ENCODE measurements at regions not wholly inside any gene's neighbourhood (a gene's known extent, or its start where the extent isn't known, plus 50 kb on each side); places are given as distances from the start of the nearest gene placed in this dataset.

DNA sequence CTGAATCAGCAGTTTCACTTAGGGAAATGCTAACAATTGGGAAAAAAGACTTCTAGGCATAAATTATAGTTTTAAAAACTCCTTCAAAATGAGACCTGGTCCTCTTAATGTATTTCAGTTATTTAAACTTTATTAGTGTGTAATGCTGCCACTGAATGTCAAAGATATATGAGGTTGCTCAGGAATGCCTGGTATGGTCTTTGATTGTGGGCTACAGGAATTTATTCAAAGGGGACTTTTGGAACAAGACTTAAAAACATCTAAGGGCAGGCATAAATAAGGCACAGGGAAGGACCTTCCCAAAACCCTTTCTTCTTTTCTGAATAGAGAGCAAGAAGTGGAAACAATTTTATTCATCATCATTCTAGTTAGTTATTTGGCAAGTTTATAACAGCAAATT lies 439.1 kb downstream of the TLL1 start:
- no peak for ATAC-seq
- DNase-seq (ENCODE audit: low read depth, low spot score) = no peak
- Histone ChIP-seq H3K4me3 (replicated peaks in 1 of 2; ENCODE audit: low read depth in 1 of 2, low read length in 2 of 2) (no peak overlapping the region), H3K36me3 (ENCODE audit: control insufficient read depth in 1 of 2, insufficient read depth in 2 of 2, low read length in 2 of 2) (no peaks in the 10 kb centered on the region), H2AFZ (ENCODE audit: low read depth, low read length, poor library complexity, severe bottlenecking) (no peak overlapping the region), H3K9ac (ENCODE audit: low read length) (no peak overlapping the region), H3K4me2 (ENCODE audit: low read length) (no peak overlapping the region), H3K79me2 (ENCODE audit: insufficient read depth, low read length) (no peaks in the 10 kb centered on the region), H3K9me2 (ENCODE audit: insufficient read depth) (no peaks in the 10 kb centered on the region), H3K27me3 (ENCODE audit: insufficient read depth, low read length) (no peaks in the 10 kb centered on the region), H3K27ac (ENCODE audit: low read depth, low read length) (no peak overlapping the region), H3K4me1 (ENCODE audit: control insufficient read depth in 1 of 2, insufficient read depth in 2 of 2, low read length in 2 of 2) (no peaks in the 10 kb centered on the region), H4K20me1 (ENCODE audit: insufficient read depth) (no peaks in the 10 kb centered on the region), H3K9me3 (ENCODE audit: control insufficient read depth in 1 of 2, insufficient read depth in 1 of 2, low read depth in 1 of 2, low read length in 2 of 2) (no peaks in the 10 kb centered on the region)
- intact Hi-C loops (cut with micrococcal nuclease) = no loop called here
- TF ChIP-seq, protein P1, sequence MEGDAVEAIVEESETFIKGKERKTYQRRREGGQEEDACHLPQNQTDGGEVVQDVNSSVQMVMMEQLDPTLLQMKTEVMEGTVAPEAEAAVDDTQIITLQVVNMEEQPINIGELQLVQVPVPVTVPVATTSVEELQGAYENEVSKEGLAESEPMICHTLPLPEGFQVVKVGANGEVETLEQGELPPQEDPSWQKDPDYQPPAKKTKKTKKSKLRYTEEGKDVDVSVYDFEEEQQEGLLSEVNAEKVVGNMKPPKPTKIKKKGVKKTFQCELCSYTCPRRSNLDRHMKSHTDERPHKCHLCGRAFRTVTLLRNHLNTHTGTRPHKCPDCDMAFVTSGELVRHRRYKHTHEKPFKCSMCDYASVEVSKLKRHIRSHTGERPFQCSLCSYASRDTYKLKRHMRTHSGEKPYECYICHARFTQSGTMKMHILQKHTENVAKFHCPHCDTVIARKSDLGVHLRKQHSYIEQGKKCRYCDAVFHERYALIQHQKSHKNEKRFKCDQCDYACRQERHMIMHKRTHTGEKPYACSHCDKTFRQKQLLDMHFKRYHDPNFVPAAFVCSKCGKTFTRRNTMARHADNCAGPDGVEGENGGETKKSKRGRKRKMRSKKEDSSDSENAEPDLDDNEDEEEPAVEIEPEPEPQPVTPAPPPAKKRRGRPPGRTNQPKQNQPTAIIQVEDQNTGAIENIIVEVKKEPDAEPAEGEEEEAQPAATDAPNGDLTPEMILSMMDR (IDR thresholded peaks at IDR 0.05 in 2 of 3, conservative IDR thresholded peaks at IDR 0.05 in 1 of 3; ENCODE audit: borderline replicate concordance in 1 of 3, insufficient read depth in 1 of 3, low read depth in 2 of 3, low read length in 2 of 3) = no peak
- TF ChIP-seq, protein P2, sequence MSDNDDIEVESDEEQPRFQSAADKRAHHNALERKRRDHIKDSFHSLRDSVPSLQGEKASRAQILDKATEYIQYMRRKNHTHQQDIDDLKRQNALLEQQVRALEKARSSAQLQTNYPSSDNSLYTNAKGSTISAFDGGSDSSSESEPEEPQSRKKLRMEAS (IDR thresholded peaks at IDR 0.05) = no peak
- no peak for TF ChIP-seq CBX3 (IDR thresholded peaks at IDR 0.05; ENCODE audit: low read depth)
- TF ChIP-seq FOSL1 (IDR thresholded peaks at IDR 0.05; ENCODE audit: low read depth) = no peak
- no peak for TF ChIP-seq EGR1 (IDR thresholded peaks at IDR 0.05; ENCODE audit: low read depth)
- TF ChIP-seq EZH2 (IDR thresholded peaks at IDR 0.05) = no peak
- TF ChIP-seq CEBPB (IDR thresholded peaks at IDR 0.05; ENCODE audit: low read depth) = no peak
- no peak for TF ChIP-seq POLR2AphosphoS5 (IDR thresholded peaks at IDR 0.05; ENCODE audit: low read depth, low read length)
- TF ChIP-seq RAD21 (IDR thresholded peaks at IDR 0.05; ENCODE audit: low read depth) = no peak
- TF ChIP-seq YY1 (IDR thresholded peaks at IDR 0.05; ENCODE audit: extremely low read depth, insufficient replicate concordance, low read depth, low read length) = no peak
- TF ChIP-seq, protein P3, sequence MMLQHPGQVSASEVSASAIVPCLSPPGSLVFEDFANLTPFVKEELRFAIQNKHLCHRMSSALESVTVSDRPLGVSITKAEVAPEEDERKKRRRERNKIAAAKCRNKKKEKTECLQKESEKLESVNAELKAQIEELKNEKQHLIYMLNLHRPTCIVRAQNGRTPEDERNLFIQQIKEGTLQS (IDR thresholded peaks at IDR 0.05) = no peak
- TF ChIP-seq, protein P4, sequence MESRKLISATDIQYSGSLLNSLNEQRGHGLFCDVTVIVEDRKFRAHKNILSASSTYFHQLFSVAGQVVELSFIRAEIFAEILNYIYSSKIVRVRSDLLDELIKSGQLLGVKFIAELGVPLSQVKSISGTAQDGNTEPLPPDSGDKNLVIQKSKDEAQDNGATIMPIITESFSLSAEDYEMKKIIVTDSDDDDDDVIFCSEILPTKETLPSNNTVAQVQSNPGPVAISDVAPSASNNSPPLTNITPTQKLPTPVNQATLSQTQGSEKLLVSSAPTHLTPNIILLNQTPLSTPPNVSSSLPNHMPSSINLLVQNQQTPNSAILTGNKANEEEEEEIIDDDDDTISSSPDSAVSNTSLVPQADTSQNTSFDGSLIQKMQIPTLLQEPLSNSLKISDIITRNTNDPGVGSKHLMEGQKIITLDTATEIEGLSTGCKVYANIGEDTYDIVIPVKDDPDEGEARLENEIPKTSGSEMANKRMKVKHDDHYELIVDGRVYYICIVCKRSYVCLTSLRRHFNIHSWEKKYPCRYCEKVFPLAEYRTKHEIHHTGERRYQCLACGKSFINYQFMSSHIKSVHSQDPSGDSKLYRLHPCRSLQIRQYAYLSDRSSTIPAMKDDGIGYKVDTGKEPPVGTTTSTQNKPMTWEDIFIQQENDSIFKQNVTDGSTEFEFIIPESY (IDR thresholded peaks at IDR 0.05; ENCODE audit: extremely low read depth, insufficient replicate concordance, low read length) = no peak
- TF ChIP-seq ZFX (IDR thresholded peaks at IDR 0.05) = no peak
- no peak for TF ChIP-seq TCF7L2 (IDR thresholded peaks at IDR 0.05; ENCODE audit: borderline replicate concordance, extremely low read depth, insufficient read depth, insufficient read length)
- TF ChIP-seq SP1 (IDR thresholded peaks at IDR 0.05; ENCODE audit: low read depth) = no peak
- no peak for TF ChIP-seq ZNF274 (IDR thresholded peaks at IDR 0.05; ENCODE audit: low read depth, low read length)
- no peak for TF ChIP-seq EZH2phosphoT487 (IDR thresholded peaks at IDR 0.05; ENCODE audit: borderline replicate concordance)
- no peak for TF ChIP-seq SIN3A (IDR thresholded peaks at IDR 0.05; ENCODE audit: low read depth)
- TF ChIP-seq POLR2A (IDR thresholded peaks at IDR 0.05; ENCODE audit: borderline replicate concordance, extremely low read depth, insufficient read depth, insufficient read length) = no peak
- TF ChIP-seq SRF (IDR thresholded peaks at IDR 0.05; ENCODE audit: low read depth) = no peak
- ChIA-PET RAD21 (ENCODE audit: low non-redundant PET in 1 of 2, low total read pairs in 2 of 2, uncharacterized antibody in 2 of 2, unreplicated experiment in 2 of 2) (no interaction called here), POLR2A (no interaction called here), CTCF (no interaction called here)
- BruUV-seq (replicated peaks) = no TSS peak

Measured in HCT116 (cell line).